Osteocyte (in vitro differentiated cells): ENCODE measurements at regions not wholly inside any gene's neighbourhood (a gene's known extent, or its start where the extent isn't known, plus 50 kb on each side); places are given as distances from the start of the nearest gene placed in this dataset.

ENCODE experiments used
- DNase-seq: peaks from one replicate; pipeline ENCODE4 v3.0.0; 2021; ENCODE audit warnings: mixed read lengths; ENCODE audit not compliant: unreplicated experiment; ENCODE audit errors: extremely low spot score
- H3K27ac Mint-ChIP-seq: one replicate; pipeline ENCODE4 v1.8.0; 2021; ENCODE audit warnings: mild to moderate bottlenecking, mixed read lengths; ENCODE audit not compliant: unreplicated experiment
- H3K27me3 Mint-ChIP-seq: one replicate; pipeline ENCODE4 v1.8.0; 2021; ENCODE audit warnings: mixed read lengths; ENCODE audit not compliant: unreplicated experiment
- H3K36me3 Mint-ChIP-seq: one replicate; pipeline ENCODE4 v1.8.0; 2021; ENCODE audit warnings: mixed read lengths; ENCODE audit not compliant: unreplicated experiment
- H3K4me1 Mint-ChIP-seq: one replicate; pipeline ENCODE4 v1.8.0; 2021; ENCODE audit warnings: mixed read lengths; ENCODE audit not compliant: unreplicated experiment
- H3K4me3 Mint-ChIP-seq: one replicate; pipeline ENCODE4 v1.8.0; 2021; ENCODE audit warnings: mild to moderate bottlenecking, moderate library complexity, mixed read lengths; ENCODE audit not compliant: unreplicated experiment
- H3K9me3 Mint-ChIP-seq: one replicate; pipeline ENCODE4 v1.8.0; 2021; ENCODE audit warnings: mixed read lengths; ENCODE audit not compliant: unreplicated experiment
- TF ChIP-seq, protein P1 (sequence below): fragments of 200-600 bp; sonication (generic); IDR thresholded peaks from 2 replicates; pipeline ENCODE4 v1.5.0; 2021; ENCODE audit warnings: antibody characterized with exemption, mild to moderate bottlenecking, moderate library complexity

- DNase-seq = no peak
- Mint-ChIP-seq H3K9me3 (peaks cover 5% of the 10 kb centered on the region), H3K4me3 (no peak overlapping the region), H3K4me1 (no peaks in the 10 kb centered on the region), H3K27ac (no peak overlapping the region), H3K27me3 (peaks cover 17% of the 10 kb centered on the region), H3K36me3 (no peaks in the 10 kb centered on the region)
- TF ChIP-seq, protein P1, sequence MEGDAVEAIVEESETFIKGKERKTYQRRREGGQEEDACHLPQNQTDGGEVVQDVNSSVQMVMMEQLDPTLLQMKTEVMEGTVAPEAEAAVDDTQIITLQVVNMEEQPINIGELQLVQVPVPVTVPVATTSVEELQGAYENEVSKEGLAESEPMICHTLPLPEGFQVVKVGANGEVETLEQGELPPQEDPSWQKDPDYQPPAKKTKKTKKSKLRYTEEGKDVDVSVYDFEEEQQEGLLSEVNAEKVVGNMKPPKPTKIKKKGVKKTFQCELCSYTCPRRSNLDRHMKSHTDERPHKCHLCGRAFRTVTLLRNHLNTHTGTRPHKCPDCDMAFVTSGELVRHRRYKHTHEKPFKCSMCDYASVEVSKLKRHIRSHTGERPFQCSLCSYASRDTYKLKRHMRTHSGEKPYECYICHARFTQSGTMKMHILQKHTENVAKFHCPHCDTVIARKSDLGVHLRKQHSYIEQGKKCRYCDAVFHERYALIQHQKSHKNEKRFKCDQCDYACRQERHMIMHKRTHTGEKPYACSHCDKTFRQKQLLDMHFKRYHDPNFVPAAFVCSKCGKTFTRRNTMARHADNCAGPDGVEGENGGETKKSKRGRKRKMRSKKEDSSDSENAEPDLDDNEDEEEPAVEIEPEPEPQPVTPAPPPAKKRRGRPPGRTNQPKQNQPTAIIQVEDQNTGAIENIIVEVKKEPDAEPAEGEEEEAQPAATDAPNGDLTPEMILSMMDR = no peak
Observed at GRCh38 chr4:159476886-159477285, 374.0 kb downstream of the RAPGEF2 start.

DNA sequence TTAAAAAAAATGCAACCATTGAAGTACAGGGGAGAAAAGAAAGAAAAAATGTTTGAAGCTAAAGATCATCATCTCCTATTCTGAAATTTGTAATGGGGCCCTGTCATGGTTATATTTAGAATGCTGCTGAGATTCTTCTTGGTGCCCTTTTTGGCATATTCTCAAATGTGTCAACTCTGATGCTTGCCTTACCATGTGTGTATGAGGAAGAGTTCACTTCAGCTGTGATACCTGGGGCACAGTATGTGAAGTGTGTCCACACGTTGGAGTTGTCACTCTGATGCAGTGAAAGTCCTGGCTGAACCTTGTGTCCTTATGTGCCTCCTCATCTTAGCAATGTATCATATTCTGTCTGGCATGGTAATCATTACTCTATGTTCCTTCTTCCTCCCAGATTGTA is 377.9 kb downstream of the RAPGEF2 start:
- H3K27me3 Mint-ChIP-seq = peaks cover 30% of the 10 kb centered on the region
- TF ChIP-seq, protein P1 = no peak
- DNase-seq = no peak
- no peak overlapping the region for H3K4me3 Mint-ChIP-seq
- no peak overlapping the region for H3K27ac Mint-ChIP-seq
- no peaks in the 10 kb centered on the region for H3K36me3 Mint-ChIP-seq
- H3K4me1 Mint-ChIP-seq = no peaks in the 10 kb centered on the region
- H3K9me3 Mint-ChIP-seq = no peaks in the 10 kb centered on the region

DNA sequence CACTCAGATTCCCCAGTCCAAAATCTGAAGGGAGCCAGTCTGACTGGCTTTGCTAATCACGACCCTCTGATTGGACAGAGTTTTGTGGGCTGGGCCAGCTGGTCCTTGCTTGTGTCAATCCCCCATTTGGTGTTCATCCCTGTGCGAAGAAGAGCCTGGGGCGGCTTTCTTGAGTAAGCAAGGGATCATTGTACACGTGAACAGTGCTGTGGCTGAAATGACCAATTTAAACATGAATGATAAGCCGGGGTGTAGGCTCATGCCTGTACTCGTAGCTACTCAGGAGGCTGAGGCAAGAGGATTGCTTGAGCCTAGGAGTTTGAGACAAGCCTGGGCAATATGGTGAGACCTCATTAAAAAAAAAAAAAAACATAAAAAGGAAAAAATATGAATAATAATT is 379.1 kb downstream of the RAPGEF2 start:
- Mint-ChIP-seq H3K27ac (no peak overlapping the region), H3K36me3 (no peaks in the 10 kb centered on the region), H3K9me3 (no peaks in the 10 kb centered on the region), H3K4me3 (no peak overlapping the region), H3K4me1 (peaks cover 1% of the 10 kb centered on the region), H3K27me3 (peaks cover 36% of the 10 kb centered on the region)
- no peak for DNase-seq
- TF ChIP-seq, protein P1 = no peak

DNA sequence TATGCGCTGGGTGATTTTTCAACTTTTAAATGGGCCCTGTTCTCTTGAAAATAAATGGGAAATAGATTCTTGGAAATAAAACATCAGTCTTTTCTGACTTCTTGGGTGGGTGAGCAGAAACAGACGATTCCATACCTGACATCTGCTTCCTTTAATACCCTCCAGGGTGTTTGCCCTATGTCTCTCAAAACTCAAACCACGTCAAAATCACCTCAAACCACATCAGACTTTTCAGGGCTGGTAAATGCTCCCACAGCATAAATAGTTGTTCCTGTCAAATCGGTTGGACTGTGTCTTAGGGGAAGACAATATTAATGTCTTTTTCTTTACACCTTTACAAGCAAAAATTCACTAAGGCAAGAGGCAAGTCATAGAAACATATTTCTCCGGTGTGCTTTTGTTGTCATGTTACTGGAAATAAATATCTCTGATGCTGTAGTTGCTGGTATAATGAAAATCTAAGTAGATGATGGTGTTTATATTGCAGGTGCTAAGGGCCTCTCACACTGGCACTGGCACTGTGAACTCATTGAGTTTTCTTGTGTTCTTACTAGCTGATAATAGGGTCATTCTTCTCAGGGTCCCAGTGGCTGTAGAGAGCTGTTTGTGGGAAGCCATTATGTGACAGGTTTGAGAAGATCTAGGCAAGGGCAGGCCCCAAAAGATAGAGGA is 380.4 kb downstream of the RAPGEF2 start:
- peaks cover 37% of the 10 kb centered on the region for H3K27me3 Mint-ChIP-seq
- no peaks in the 10 kb centered on the region for H3K36me3 Mint-ChIP-seq
- DNase-seq = no peak
- peaks cover 6% of the 10 kb centered on the region for H3K4me1 Mint-ChIP-seq
- no peak overlapping the region for H3K4me3 Mint-ChIP-seq
- H3K9me3 Mint-ChIP-seq = no peaks in the 10 kb centered on the region
- TF ChIP-seq, protein P1 = no peak
- no peak overlapping the region for H3K27ac Mint-ChIP-seq

- TF ChIP-seq, protein P1 = no peak
- H3K27ac Mint-ChIP-seq = no peak overlapping the region
- peaks cover 6% of the 10 kb centered on the region for H3K4me1 Mint-ChIP-seq
- no peak for DNase-seq
- no peaks in the 10 kb centered on the region for H3K36me3 Mint-ChIP-seq
- no peak overlapping the region for H3K4me3 Mint-ChIP-seq
- H3K9me3 Mint-ChIP-seq = no peaks in the 10 kb centered on the region
- peaks cover 42% of the 10 kb centered on the region for H3K27me3 Mint-ChIP-seq
Observed at GRCh38 chr4:159483782-159484741, 381.2 kb downstream of the RAPGEF2 start.
